Testis (tissue), 2 donors: ENCODE measurements at regions not wholly inside any gene's neighbourhood (a gene's known extent, or its start where the extent isn't known, plus 50 kb on each side); places are given as distances from the start of the nearest gene placed in this dataset.

Experiments used
- CTCF ChIP-seq, 3 experiments: fragments of 450-650 bp in 2 of 3; fragments of 200-600 bp in 1 of 3; sonication (generic) in 1 of 3; IDR thresholded peaks; one replicate each; pipeline ENCODE4 v1.5.1; 2016 to 2019; ENCODE audit warnings: antibody characterized with exemption in 3 of 3, mild to moderate bottlenecking in 2 of 3, moderate library complexity in 1 of 3
- POLR2A ChIP-seq: fragments of 450-650 bp; IDR thresholded peaks from one replicate; pipeline ENCODE4 v1.6.1; 2017; ENCODE audit warnings: antibody characterized with exemption, mild to moderate bottlenecking, moderate library complexity

DNA sequence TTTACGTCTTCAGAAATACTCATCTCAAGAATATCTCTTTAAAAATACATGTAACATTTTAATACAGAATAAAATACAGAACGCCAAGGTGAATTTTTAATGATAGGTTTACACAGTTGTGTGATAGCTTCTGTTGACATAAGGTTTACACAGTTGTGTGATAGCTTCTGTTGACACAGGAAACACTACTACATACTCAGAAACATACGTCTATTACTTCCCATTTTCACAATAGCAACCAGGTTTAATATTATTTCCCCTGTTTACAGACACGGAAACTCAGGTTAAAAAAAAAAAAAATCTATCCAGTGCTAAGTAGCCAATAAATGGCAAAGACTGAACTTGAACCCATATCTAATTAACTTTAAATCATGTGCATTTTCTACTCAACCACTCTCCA, 571.2 kb downstream of the LIG4 start:
- TF ChIP-seq CTCF (IDR thresholded peaks at IDR 0.05) (no peak), POLR2A (no peak)
